NCI-H187 treated with DMSO at 0.1 percent for 48 hours (cell line): ENCODE measurements at regions not wholly inside any gene's neighbourhood (a gene's known extent, or its start where the extent isn't known, plus 50 kb on each side); places are given as distances from the start of the nearest gene placed in this dataset.

ENCODE experiments used
- DNase-seq: peaks from one replicate; lab custom pipeline; 2025; lab: John Stamatoyannopoulos, UW

GRCh38 chr13:48761256-48761655 lies 107.5 kb downstream of the CYSLTR2 start:
- no peak for DNase-seq

- peak; percentile 66 for DNase-seq
These were observed 115.5 kb downstream of the CYSLTR2 start for GRCh38 chr13:48769107-48769704.

GRCh38 chr13:48770372-48770771 lies 116.6 kb downstream of the CYSLTR2 start:
- DNase-seq = no peak

GRCh38 chr13:48772908-48773307 lies 119.2 kb downstream of the CYSLTR2 start:
- DNase-seq = no peak

- DNase-seq = no peak
These were observed 120.0 kb downstream of the CYSLTR2 start for GRCh38 chr13:48773531-48774275.

- DNase-seq = no peak
These were observed 121.6 kb downstream of the CYSLTR2 start for GRCh38 chr13:48775285-48775684.

- no peak for DNase-seq
These were observed 122.1 kb downstream of the CYSLTR2 start for GRCh38 chr13:48775804-48776203.

GRCh38 chr13:48776401-48776800 lies 122.7 kb downstream of the CYSLTR2 start:
- no peak for DNase-seq

- DNase-seq = no peak
These were observed 124.9 kb downstream of the CYSLTR2 start for GRCh38 chr13:48778610-48779009.

- DNase-seq = no peak
These were observed 127.1 kb downstream of the CYSLTR2 start for GRCh38 chr13:48780713-48781341.

- no peak for DNase-seq
These were observed 128.7 kb downstream of the CYSLTR2 start for GRCh38 chr13:48782429-48782840.

GRCh38 chr13:48783181-48783630 lies 129.5 kb downstream of the CYSLTR2 start:
- DNase-seq = no peak

GRCh38 chr13:48783695-48784230 lies 130.0 kb downstream of the CYSLTR2 start:
- no peak for DNase-seq

GRCh38 chr13:48784916-48785548 lies 131.3 kb downstream of the CYSLTR2 start:
- no peak for DNase-seq

GRCh38 chr13:48790199-48790598 lies 136.5 kb downstream of the CYSLTR2 start:
- DNase-seq = no peak

GRCh38 chr13:48790966-48791365 lies 137.2 kb downstream of the CYSLTR2 start:
- no peak for DNase-seq

GRCh38 chr13:48797127-48797526 lies 143.4 kb downstream of the CYSLTR2 start:
- DNase-seq = no peak

- DNase-seq = no peak
These were observed 144.0 kb downstream of the CYSLTR2 start for GRCh38 chr13:48797761-48798160.

- DNase-seq = no peak
These were observed 144.5 kb downstream of the CYSLTR2 start for GRCh38 chr13:48798180-48798579.

GRCh38 chr13:48801255-48801654 lies 147.5 kb downstream of the CYSLTR2 start:
- DNase-seq = no peak

- DNase-seq = no peak
These were observed 151.3 kb downstream of the CYSLTR2 start for GRCh38 chr13:48804821-48805601.

GRCh38 chr13:48806522-48806921 lies 152.8 kb downstream of the CYSLTR2 start:
- DNase-seq = no peak
